ENCODE measurements at regions not wholly inside any gene's neighbourhood (a gene's known extent, or its start where the extent isn't known, plus 50 kb on each side); places are given as distances from the start of the nearest gene placed in this dataset.

DNA sequence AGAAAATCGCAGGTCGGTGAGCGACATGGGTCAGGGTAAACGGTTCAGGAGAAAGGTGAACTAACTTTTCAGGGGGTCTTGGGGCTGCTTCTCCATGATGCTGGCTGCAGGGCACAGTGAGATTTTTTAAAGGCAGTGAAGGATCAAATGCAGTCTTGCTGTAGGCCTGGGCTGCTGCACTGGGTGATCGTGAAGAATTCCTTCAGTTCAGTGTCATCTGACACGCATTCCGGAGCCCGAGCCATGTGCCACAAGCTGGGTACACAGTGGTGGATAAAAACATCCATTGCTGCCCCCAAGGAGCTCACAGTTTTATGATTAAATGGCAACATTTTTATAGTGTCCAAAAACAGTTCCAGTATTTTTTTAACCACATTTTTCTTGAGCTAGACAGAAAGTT, 56.3 kb upstream of the GPR12 start:
- DNase-seq (ENCODE audit: low spot score in 2 of 2), result no peak
- H3K27ac ChIP-seq, result no peak overlapping the region
- H3K27me3 ChIP-seq, result no peaks in the 10 kb centered on the region
- no peaks in the 10 kb centered on the region for H3K4me1 ChIP-seq
- H3K9me3 ChIP-seq, result no peaks in the 10 kb centered on the region
- no peaks in the 10 kb centered on the region for H3K36me3 ChIP-seq
- H3K4me3 ChIP-seq, result no peak overlapping the region
- no peak for TF ChIP-seq POLR2A (IDR thresholded peaks at IDR 0.05)
- TF ChIP-seq, protein P1, sequence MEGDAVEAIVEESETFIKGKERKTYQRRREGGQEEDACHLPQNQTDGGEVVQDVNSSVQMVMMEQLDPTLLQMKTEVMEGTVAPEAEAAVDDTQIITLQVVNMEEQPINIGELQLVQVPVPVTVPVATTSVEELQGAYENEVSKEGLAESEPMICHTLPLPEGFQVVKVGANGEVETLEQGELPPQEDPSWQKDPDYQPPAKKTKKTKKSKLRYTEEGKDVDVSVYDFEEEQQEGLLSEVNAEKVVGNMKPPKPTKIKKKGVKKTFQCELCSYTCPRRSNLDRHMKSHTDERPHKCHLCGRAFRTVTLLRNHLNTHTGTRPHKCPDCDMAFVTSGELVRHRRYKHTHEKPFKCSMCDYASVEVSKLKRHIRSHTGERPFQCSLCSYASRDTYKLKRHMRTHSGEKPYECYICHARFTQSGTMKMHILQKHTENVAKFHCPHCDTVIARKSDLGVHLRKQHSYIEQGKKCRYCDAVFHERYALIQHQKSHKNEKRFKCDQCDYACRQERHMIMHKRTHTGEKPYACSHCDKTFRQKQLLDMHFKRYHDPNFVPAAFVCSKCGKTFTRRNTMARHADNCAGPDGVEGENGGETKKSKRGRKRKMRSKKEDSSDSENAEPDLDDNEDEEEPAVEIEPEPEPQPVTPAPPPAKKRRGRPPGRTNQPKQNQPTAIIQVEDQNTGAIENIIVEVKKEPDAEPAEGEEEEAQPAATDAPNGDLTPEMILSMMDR (IDR thresholded peaks at IDR 0.05), result no peak
- no peak for TF ChIP-seq POLR2AphosphoS5 (IDR thresholded peaks at IDR 0.05)
- intact Hi-C loops (cut with DNase I; ENCODE audit: low total_unique reads), result loop anchor here (5.0 kb wide), 1 partner anchor 1315 kb away; no protein-coding TSS in a partner anchor

DNA sequence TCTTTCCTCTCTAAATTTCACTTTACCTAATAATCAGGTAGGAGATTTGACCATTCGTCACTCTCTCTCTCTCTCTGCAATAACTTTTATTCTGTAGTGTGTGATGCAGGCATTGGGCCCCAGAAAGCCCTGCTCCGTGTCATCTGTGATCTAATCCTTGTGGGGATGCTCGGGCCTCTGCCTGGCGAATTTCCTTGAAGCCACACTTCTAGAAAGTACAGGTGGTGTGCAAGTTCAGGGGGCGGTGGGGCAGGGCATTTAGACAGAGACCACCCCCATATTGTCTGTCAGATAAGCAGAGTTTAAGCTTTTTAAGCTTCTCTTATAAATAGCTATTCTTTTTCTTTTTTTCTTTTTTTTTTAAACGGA, 53.4 kb upstream of the GPR12 start:
- no peak for DNase-seq (ENCODE audit: low spot score in 2 of 2)
- Histone ChIP-seq H3K4me1 (no peaks in the 10 kb centered on the region), H3K4me3 (no peak overlapping the region), H3K36me3 (no peaks in the 10 kb centered on the region), H3K9me3 (no peaks in the 10 kb centered on the region), H3K27ac (no peak overlapping the region), H3K27me3 (no peaks in the 10 kb centered on the region)
- TF ChIP-seq POLR2AphosphoS5 (IDR thresholded peaks at IDR 0.05) (no peak), POLR2A (IDR thresholded peaks at IDR 0.05) (no peak)
- TF ChIP-seq, protein P1 (IDR thresholded peaks at IDR 0.05), result no peak
- intact Hi-C loops (cut with DNase I; ENCODE audit: low total_unique reads), result no loop called here

DNA sequence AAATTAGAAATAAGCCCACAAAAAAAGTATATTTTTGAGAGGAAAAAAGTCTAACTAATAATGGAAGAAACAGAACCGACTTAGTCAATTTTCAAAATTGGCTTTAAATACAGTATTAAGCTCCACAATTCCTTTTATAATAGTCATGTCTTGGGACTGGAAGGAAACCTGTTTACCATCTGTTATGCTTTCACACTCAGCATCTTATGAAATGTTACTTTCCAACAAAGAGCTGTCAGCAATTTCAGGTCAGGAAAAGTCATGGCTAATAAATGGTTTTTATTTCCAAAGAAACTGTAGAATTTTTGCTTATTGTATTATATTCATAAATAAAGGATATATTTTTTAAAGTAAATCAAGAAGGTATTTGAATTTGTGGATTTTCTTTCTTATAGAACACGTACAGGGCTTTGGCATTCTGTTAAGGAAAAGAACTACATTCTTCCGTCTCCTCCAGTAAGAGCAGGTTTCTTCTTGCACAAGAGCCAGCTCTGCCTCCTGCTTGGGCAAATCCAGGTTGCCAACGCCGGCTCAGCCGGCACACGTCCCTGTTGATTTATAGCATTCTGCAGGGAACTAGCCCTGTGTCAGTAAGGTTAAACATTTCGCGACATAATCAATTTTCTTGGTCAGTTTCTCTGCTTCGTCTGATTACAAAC, 52.9 kb upstream of the GPR12 start:
- Histone ChIP-seq H3K4me3 (no peak overlapping the region), H3K27me3 (no peaks in the 10 kb centered on the region), H3K36me3 (no peaks in the 10 kb centered on the region), H3K4me1 (no peaks in the 10 kb centered on the region), H3K27ac (no peak overlapping the region), H3K9me3 (no peaks in the 10 kb centered on the region)
- DNase-seq (ENCODE audit: low spot score in 2 of 2), result no peak
- TF ChIP-seq POLR2AphosphoS5 (IDR thresholded peaks at IDR 0.05) (no peak), POLR2A (IDR thresholded peaks at IDR 0.05) (no peak)
- TF ChIP-seq, protein P1 (IDR thresholded peaks at IDR 0.05), result no peak
- intact Hi-C loops (cut with DNase I; ENCODE audit: low total_unique reads), result no loop called here

DNA sequence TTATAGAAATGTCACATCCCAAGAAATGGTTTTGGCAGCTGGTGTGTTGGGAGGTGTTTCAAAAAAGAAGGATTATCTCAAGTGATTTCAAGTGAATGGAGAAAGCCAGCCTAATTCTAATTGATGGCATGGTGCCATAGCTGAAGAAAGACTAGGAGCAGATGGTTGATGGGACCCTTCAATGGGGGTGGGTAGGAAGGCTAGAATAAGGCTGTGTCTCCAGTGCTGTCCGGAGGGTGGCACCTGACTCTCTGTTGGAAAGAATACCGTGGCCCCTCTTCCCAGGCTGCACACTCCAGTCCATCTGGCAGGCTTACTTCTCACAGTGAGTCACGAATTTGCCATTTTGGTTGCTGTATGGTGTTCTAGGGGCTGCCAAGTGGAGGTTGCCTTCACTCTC, 51.0 kb upstream of the GPR12 start:
- no peaks in the 10 kb centered on the region for H3K9me3 ChIP-seq
- H3K36me3 ChIP-seq, result no peaks in the 10 kb centered on the region
- intact Hi-C loops (cut with DNase I; ENCODE audit: low total_unique reads), result no loop called here
- no peak for TF ChIP-seq POLR2AphosphoS5 (IDR thresholded peaks at IDR 0.05)
- TF ChIP-seq, protein P1 (IDR thresholded peaks at IDR 0.05), result no peak
- no peak for TF ChIP-seq POLR2A (IDR thresholded peaks at IDR 0.05)
- H3K27ac ChIP-seq, result no peak overlapping the region
- H3K4me1 ChIP-seq, result no peaks in the 10 kb centered on the region
- no peak for DNase-seq (ENCODE audit: low spot score in 2 of 2)
- no peak overlapping the region for H3K4me3 ChIP-seq
- H3K27me3 ChIP-seq, result no peaks in the 10 kb centered on the region

Measured in breast epithelium (tissue), 4 donors.